ENCODE measurements at regions not wholly inside any gene's neighbourhood (a gene's known extent, or its start where the extent isn't known, plus 50 kb on each side); places are given as distances from the start of the nearest gene placed in this dataset.

GRCh38 chr7:17700138-17700537, 240.2 kb downstream of the SNX13 start:
- peaks cover 3 to 7% of the 10 kb centered on the region in 2 experiments; a peak in 1 of 4 replicates for H3K9me3 ChIP-seq (ENCODE audit: control insufficient read depth in 1 of 2, insufficient read depth in 1 of 2, low read depth in 1 of 2, low read length in 2 of 2)
- no peak overlapping the region for H2AFZ ChIP-seq (ENCODE audit: low read depth, low read length, poor library complexity, severe bottlenecking)
- no peaks in the 10 kb centered on the region for H3K9me2 ChIP-seq (ENCODE audit: insufficient read depth)
- ATAC-seq (no peak), DNase-seq (ENCODE audit: low read depth, low spot score) (no peak)
- TF ChIP-seq, protein P1, sequence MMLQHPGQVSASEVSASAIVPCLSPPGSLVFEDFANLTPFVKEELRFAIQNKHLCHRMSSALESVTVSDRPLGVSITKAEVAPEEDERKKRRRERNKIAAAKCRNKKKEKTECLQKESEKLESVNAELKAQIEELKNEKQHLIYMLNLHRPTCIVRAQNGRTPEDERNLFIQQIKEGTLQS (IDR thresholded peaks at IDR 0.05) = no peak
- TF ChIP-seq CBX3 (IDR thresholded peaks at IDR 0.05; ENCODE audit: low read depth) (no peak), CTCF (IDR thresholded peaks at IDR 0.05 in 2 of 3, conservative IDR thresholded peaks at IDR 0.05 in 1 of 3; ENCODE audit: borderline replicate concordance in 1 of 3, insufficient read depth in 1 of 3, low read depth in 2 of 3, low read length in 2 of 3) (no peak), TCF7L2 (IDR thresholded peaks at IDR 0.05; ENCODE audit: borderline replicate concordance, extremely low read depth, insufficient read depth, insufficient read length) (no peak), REST (IDR thresholded peaks at IDR 0.05; ENCODE audit: low read depth) (no peak), YY1 (IDR thresholded peaks at IDR 0.05; ENCODE audit: extremely low read depth, insufficient replicate concordance, low read depth, low read length) (no peak), ZBTB33 (IDR thresholded peaks at IDR 0.05; ENCODE audit: extremely low read depth, insufficient replicate concordance, low read length) (no peak), SRF (IDR thresholded peaks at IDR 0.05; ENCODE audit: low read depth) (no peak), SP1 (IDR thresholded peaks at IDR 0.05; ENCODE audit: low read depth) (no peak), POLR2A (IDR thresholded peaks at IDR 0.05; ENCODE audit: borderline replicate concordance, extremely low read depth, insufficient read depth, insufficient read length) (no peak), EZH2phosphoT487 (IDR thresholded peaks at IDR 0.05; ENCODE audit: borderline replicate concordance) (no peak), POLR2AphosphoS5 (IDR thresholded peaks at IDR 0.05; ENCODE audit: low read depth, low read length) (no peak), RAD21 (IDR thresholded peaks at IDR 0.05; ENCODE audit: low read depth) (no peak), FOSL1 (IDR thresholded peaks at IDR 0.05; ENCODE audit: low read depth) (no peak), JUND (IDR thresholded peaks at IDR 0.05) (no peak), ZFX (IDR thresholded peaks at IDR 0.05) (no peak), EGR1 (IDR thresholded peaks at IDR 0.05; ENCODE audit: low read depth) (no peak)
- H4K20me1 ChIP-seq (ENCODE audit: insufficient read depth) = no peaks in the 10 kb centered on the region
- RAD21 ChIA-PET (ENCODE audit: low non-redundant PET in 1 of 2, low total read pairs in 2 of 2, uncharacterized antibody in 2 of 2, unreplicated experiment in 2 of 2) = no interaction called here
- POLR2A ChIA-PET = no interaction called here
- intact Hi-C loops (cut with micrococcal nuclease) = no loop called here
- no peak overlapping the region for H3K27ac ChIP-seq (ENCODE audit: low read depth, low read length)
- CTCF ChIA-PET = no interaction called here
- no peaks in the 10 kb centered on the region for H3K27me3 ChIP-seq (ENCODE audit: insufficient read depth, low read length)
- H3K4me1 ChIP-seq (ENCODE audit: control insufficient read depth in 1 of 2, insufficient read depth in 2 of 2, low read length in 2 of 2) = no peaks in the 10 kb centered on the region
- no peak overlapping the region for H3K4me3 ChIP-seq (replicated peaks in 1 of 2; ENCODE audit: low read depth in 1 of 2, low read length in 2 of 2)
- H3K4me2 ChIP-seq (ENCODE audit: low read length) = no peak overlapping the region
- H3K36me3 ChIP-seq (ENCODE audit: control insufficient read depth in 1 of 2, insufficient read depth in 2 of 2, low read length in 2 of 2) = no peaks in the 10 kb centered on the region
- BruUV-seq (replicated peaks) = no TSS peak
- no peak overlapping the region for H3K9ac ChIP-seq (ENCODE audit: low read length)
- H3K79me2 ChIP-seq (ENCODE audit: insufficient read depth, low read length) = no peaks in the 10 kb centered on the region
